H1 (cell line): ENCODE measurements at regions not wholly inside any gene's neighbourhood (a gene's known extent, or its start where the extent isn't known, plus 50 kb on each side); places are given as distances from the start of the nearest gene placed in this dataset.

Source experiments
- CTCF ChIA-PET: fragments of 300-600 bp; sonication (Branson Sonifier 250); formaldehyde crosslinking; loops from one replicate; lab custom pipeline; 2021; ENCODE audit not compliant: partially characterized antibody; lab: Charles Lee
- POLR2A ChIA-PET: fragments of 300-600 bp; sonication (Branson Sonifier 250); formaldehyde crosslinking; loops from one replicate; lab custom pipeline; 2021; ENCODE audit warnings: inconsistent platforms; ENCODE audit not compliant: partially characterized antibody; lab: Charles Lee
- DNase-seq, 2 experiments: peaks; one replicate each; pipeline versions ENCODE4 v3.0.0 to v3.0.0-alpha.2; 2010 to 2022; ENCODE audit warnings: low spot score in 2 of 2, low read depth in 1 of 2, mixed read lengths in 1 of 2
- FAIRE-seq: peaks from 2 replicates; lab custom pipeline; 2011; peaks lifted over from hg19 to GRCh38; lab: Jason Lieb, UNC
- H2AFZ ChIP-seq: 2 replicates; pipeline ENCODE4 v1.8.1; 2012; ENCODE audit warnings: low read length, inconsistent platforms
- H2AK5ac ChIP-seq: 2 replicates; pipeline ENCODE4 v1.6.1; 2013; ENCODE audit warnings: low read depth, low read length
- H2BK120ac ChIP-seq: replicated peaks from 2 replicates; pipeline ENCODE3; 2013; ENCODE audit warnings: low read depth, low read length, inconsistent platforms
- H2BK12ac ChIP-seq: 2 replicates; pipeline ENCODE4 v1.6.1; 2013; ENCODE audit warnings: low read depth, low read length
- H2BK15ac ChIP-seq: 2 replicates; pipeline ENCODE4 v1.6.1; 2013; ENCODE audit warnings: low read length
- H2BK20ac ChIP-seq: 2 replicates; pipeline ENCODE4 v1.6.1; 2013; ENCODE audit warnings: low read length
- H2BK5ac ChIP-seq: 2 replicates; pipeline ENCODE4 v1.6.1; 2013; ENCODE audit warnings: low read depth, low read length
- H3K14ac ChIP-seq: 2 replicates; pipeline ENCODE4 v1.6.1; 2013; ENCODE audit warnings: inconsistent platforms; ENCODE audit not compliant: insufficient read length
- H3K18ac ChIP-seq: 2 replicates; pipeline ENCODE4 v1.6.1; 2013; ENCODE audit warnings: low read length; ENCODE audit errors: extremely low read depth
- H3K23ac ChIP-seq: 2 replicates; pipeline ENCODE4 v1.6.1; 2013; ENCODE audit warnings: inconsistent platforms; ENCODE audit not compliant: insufficient read length
- H3K23me2 ChIP-seq: 2 replicates; pipeline ENCODE4 v1.6.1; 2013; ENCODE audit warnings: low read depth, low read length
- H3K27ac ChIP-seq: 2 replicates; pipeline ENCODE4 v1.6.1; 2011; ENCODE audit warnings: low read depth, low read length, inconsistent platforms
- H3K27me3 ChIP-seq, 4 experiments: replicated peaks in 1 of 4; 1 replicate in 1 of 4; 2 replicates in 3 of 4; pipeline versions ENCODE4 v1.6.1 to v1.8.1; 2011 to 2013; ENCODE audit warnings: low read length in 3 of 4, mild to moderate bottlenecking in 3 of 4, inconsistent platforms in 2 of 4, mixed read lengths in 2 of 4, moderate library complexity in 1 of 4; ENCODE audit not compliant: control insufficient read depth in 3 of 4, insufficient read depth in 3 of 4; ENCODE audit errors: extremely low read depth in 1 of 4
- H3K36me3 ChIP-seq, 4 experiments: 2 replicates each; pipeline versions ENCODE4 v1.6.1 to v1.8.1; 2011 to 2013; ENCODE audit warnings: mild to moderate bottlenecking in 4 of 4, low read length in 3 of 4, moderate library complexity in 2 of 4, control low read depth in 1 of 4, inconsistent platforms in 1 of 4; ENCODE audit not compliant: insufficient read depth in 4 of 4, control insufficient read depth in 2 of 4
- H3K4ac ChIP-seq: replicated peaks from 2 replicates; pipeline ENCODE3; 2013; ENCODE audit warnings: low read length, low read depth, mixed read lengths, inconsistent platforms; ENCODE audit not compliant: insufficient read length
- H3K4me1 ChIP-seq, 4 experiments: replicated peaks in 1 of 4; 1 replicate in 1 of 4; 2 replicates in 3 of 4; pipeline versions ENCODE4 v1.6.1 to v1.8.1; 2011 to 2013; ENCODE audit warnings: low read length in 3 of 4, inconsistent platforms in 2 of 4, mixed read lengths in 1 of 4; ENCODE audit not compliant: insufficient read depth in 4 of 4, control insufficient read depth in 3 of 4
- H3K4me2 ChIP-seq, 2 experiments: 2 replicates each; pipeline versions ENCODE4 v1.6.1 to v1.8.1; 2011 to 2013; ENCODE audit warnings: low read depth in 2 of 2, low read length in 2 of 2, control low read depth in 1 of 2, inconsistent platforms in 1 of 2, mild to moderate bottlenecking in 1 of 2; ENCODE audit not compliant: insufficient read depth in 1 of 2
- H3K4me3 ChIP-seq, 4 experiments: fragments of 200-600, 300-600 bp in 1 of 4; sonication (generic), shearing (Covaris generic), sonication (Bioruptor Twin) in 1 of 4; 2 replicates each; pipeline versions ENCODE4 v1.5.1 to v1.8.1; 2011 to 2016; ENCODE audit warnings: low read length in 4 of 4, low read depth in 3 of 4, control low read depth in 2 of 4, inconsistent platforms in 2 of 4, mild to moderate bottlenecking in 2 of 4, mixed read lengths in 1 of 4, moderate library complexity in 1 of 4; ENCODE audit not compliant: insufficient read depth in 2 of 4; ENCODE audit errors: extremely low read depth in 1 of 4
- H3K56ac ChIP-seq: replicated peaks from 2 replicates; pipeline ENCODE3; 2013; ENCODE audit warnings: low read depth, mild to moderate bottlenecking, mixed read lengths, low read length, inconsistent platforms; ENCODE audit not compliant: insufficient read length
- H3K79me1 ChIP-seq: 2 replicates; pipeline ENCODE4 v1.6.1; 2013; ENCODE audit warnings: low read depth, low read length, control low read depth
- H3K79me2 ChIP-seq, 2 experiments: 2 replicates each; pipeline versions ENCODE4 v1.6.1 to v1.8.1; 2012 to 2013; ENCODE audit warnings: low read length in 2 of 2, mild to moderate bottlenecking in 2 of 2, inconsistent platforms in 1 of 2; ENCODE audit not compliant: insufficient read depth in 2 of 2, control insufficient read depth in 1 of 2
- H3K9ac ChIP-seq, 4 experiments: replicated peaks in 1 of 4; 1 replicate in 1 of 4; 2 replicates in 3 of 4; pipeline versions ENCODE4 v1.6.1 to v1.8.1; 2011 to 2013; ENCODE audit warnings: low read depth in 3 of 4, low read length in 3 of 4, control low read depth in 2 of 4, mild to moderate bottlenecking in 2 of 4, moderate library complexity in 2 of 4, inconsistent platforms in 1 of 4; ENCODE audit errors: extremely low read depth in 1 of 4
- H3K9me3 ChIP-seq, 2 experiments: 2 replicates each; pipeline versions ENCODE4 v1.6.1 to v1.8.1; 2012 to 2013; ENCODE audit warnings: mild to moderate bottlenecking in 2 of 2, moderate library complexity in 2 of 2, control low read depth in 1 of 2, inconsistent platforms in 1 of 2, low read depth in 1 of 2, low read length in 1 of 2, mixed read lengths in 1 of 2; ENCODE audit not compliant: insufficient read depth in 2 of 2
- H4K20me1 ChIP-seq, 2 experiments: replicated peaks in 1 of 2; 2 replicates each; pipeline versions ENCODE3 to v1.8.1; 2011 to 2013; ENCODE audit warnings: inconsistent platforms in 2 of 2, low read length in 2 of 2, mild to moderate bottlenecking in 1 of 2; ENCODE audit not compliant: insufficient read depth in 2 of 2, control insufficient read depth in 1 of 2
- H4K5ac ChIP-seq: 2 replicates; pipeline ENCODE4 v1.6.1; 2013; ENCODE audit warnings: low read length, low read depth, mixed read lengths, inconsistent platforms; ENCODE audit not compliant: insufficient read length
- H4K8ac ChIP-seq: 2 replicates; pipeline ENCODE4 v1.8.0; 2013; ENCODE audit warnings: mild to moderate bottlenecking, moderate library complexity, low read length, inconsistent platforms; ENCODE audit not compliant: insufficient read depth; ENCODE audit errors: extremely low read depth
- H4K91ac ChIP-seq: replicated peaks from 2 replicates; pipeline ENCODE3; 2013; ENCODE audit warnings: low read length, mixed read lengths, inconsistent platforms; ENCODE audit not compliant: insufficient read length
- CBX8 ChIP-seq: fragments of 300-800, 300-1000 bp; sonication (generic); IDR thresholded peaks from 2 replicates; pipeline ENCODE4 v1.7.1; 2016; ENCODE audit warnings: low read depth, low read length, borderline replicate concordance
- CHD1 ChIP-seq: IDR thresholded peaks from 2 replicates; pipeline ENCODE4 v1.6.1; 2012; ENCODE audit warnings: low read depth, low read length, improper control_type of control experiment
- CHD2 ChIP-seq: IDR thresholded peaks from 2 replicates; pipeline ENCODE4 v1.6.1; 2012; ENCODE audit warnings: low read length, improper control_type of control experiment
- CTBP2 ChIP-seq: IDR thresholded peaks from 2 replicates; pipeline ENCODE4 v1.7.0; 2011; ENCODE audit warnings: borderline replicate concordance, mild to moderate bottlenecking, moderate library complexity, mixed read lengths, low read length; ENCODE audit not compliant: insufficient read depth, insufficient read length
- GABPA ChIP-seq: IDR thresholded peaks from 2 replicates; pipeline ENCODE4 v1.6.1; 2011; ENCODE audit warnings: mild to moderate bottlenecking, low read length, moderate library complexity, borderline replicate concordance; ENCODE audit not compliant: insufficient read depth
- JUN ChIP-seq: IDR thresholded peaks from 2 replicates; pipeline ENCODE4 v1.6.1; 2011; ENCODE audit warnings: low read depth, mild to moderate bottlenecking, improper control_type of control experiment, low read length
- NRF1 ChIP-seq: IDR thresholded peaks from 2 replicates; pipeline ENCODE4 v1.6.1; 2011; ENCODE audit warnings: mild to moderate bottlenecking, low read depth, low read length, improper control_type of control experiment
- POLR2A ChIP-seq, 2 experiments: IDR thresholded peaks; 1 replicate in 1 of 2; 2 replicates in 1 of 2; pipeline ENCODE4 v1.6.1; 2011; ENCODE audit warnings: low read depth in 2 of 2, low read length in 2 of 2, mild to moderate bottlenecking in 2 of 2; ENCODE audit errors: control extremely low read depth in 1 of 2
- TAF1 ChIP-seq: IDR thresholded peaks from 2 replicates; pipeline ENCODE4 v1.6.1; 2011; ENCODE audit warnings: mild to moderate bottlenecking, low read depth, low read length
- YY1 ChIP-seq: IDR thresholded peaks from 2 replicates; pipeline ENCODE4 v1.6.1; 2011; ENCODE audit warnings: low read depth, mild to moderate bottlenecking, low read length
- WGBS, 2 experiments: shearing (Covaris generic) in 1 of 2; methylation state at CpG; one replicate each; pipeline versions ENCODE4 v1.1.6 to v1.1.7; 2013 to 2015; ENCODE audit warnings: low lambda C conversion rate in 2 of 2, mixed read lengths in 2 of 2, inconsistent platforms in 1 of 2, low coverage in 1 of 2, missing lambda C conversion rate in 1 of 2; ENCODE audit not compliant: insufficient replicate concordance in 2 of 2, insufficient coverage in 1 of 2, insufficient read length in 1 of 2; ENCODE audit errors: extremely low coverage in 1 of 2, missing lambda C conversion rate in 1 of 2; 5-methylcytosine and 5-hydroxymethylcytosine counted together

DNA sequence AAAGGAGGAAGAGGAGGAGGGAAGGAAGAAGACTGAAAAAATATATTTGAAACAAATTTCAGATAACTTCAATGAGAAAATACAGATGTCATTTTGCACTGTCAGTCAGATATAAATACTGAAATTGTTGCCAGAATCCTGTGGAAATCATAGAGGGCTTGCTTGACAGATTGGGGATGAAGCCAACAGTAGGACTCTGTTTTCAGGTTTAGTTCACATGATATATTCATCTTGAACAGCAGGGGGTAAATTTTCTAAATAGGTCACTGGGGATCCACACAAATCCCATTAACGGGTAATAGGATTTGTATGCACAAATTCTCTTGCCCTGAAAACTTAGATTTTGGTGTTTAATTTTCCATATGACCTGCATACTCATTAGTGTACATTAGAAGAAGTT is 103.3 kb upstream of the PCDH18 start:
- Histone ChIP-seq H4K91ac (no peak overlapping the region), H4K20me1 (peaks cover 0 to 2% of the 10 kb centered on the region in 2 experiments), H4K5ac (no peak overlapping the region), H3K79me2 (no peaks in the 10 kb centered on the region), H2BK120ac (no peak overlapping the region), H3K23ac (no peak overlapping the region), H2BK5ac (no peak overlapping the region), H2AFZ (no peak overlapping the region), H3K56ac (no peak overlapping the region), H3K23me2 (no peaks in the 10 kb centered on the region), H3K79me1 (no peaks in the 10 kb centered on the region), H3K18ac (no peak overlapping the region), H4K8ac (no peak overlapping the region), H2BK20ac (no peak overlapping the region), H2AK5ac (no peak overlapping the region), H3K27ac (no peak overlapping the region), H3K4me1 (no peaks in the 10 kb centered on the region; a peak in 1 of 7 replicates), H3K4me3 (no peak overlapping the region), H3K9ac (no peak overlapping the region), H3K14ac (no peak overlapping the region), H2BK12ac (no peak overlapping the region), H3K36me3 (no peaks in the 10 kb centered on the region), H3K4ac (no peak overlapping the region), H2BK15ac (no peak overlapping the region), H3K4me2 (no peak overlapping the region), H3K27me3 (no peaks in the 10 kb centered on the region), H3K9me3 (peaks cover 0 to 2% of the 10 kb centered on the region in 2 experiments; a peak in 1 of 4 replicates)
- FAIRE-seq = no peak
- ChIA-PET POLR2A (no interaction called here), CTCF (interaction anchor here (0.5 kb wide), 1 partner anchor 46 kb away, joined by 3 read pairs; no protein-coding TSS in a partner anchor)
- TF ChIP-seq YY1 (no peak), CHD1 (no peak), CHD2 (no peak), TAF1 (no peak), POLR2A (IDR thresholded peaks at IDR 0.05; ENCODE audit: control extremely low read depth in 1 of 2, low read depth in 2 of 2, low read length in 2 of 2) (no peak), JUN (no peak), CTBP2 (no peak), CBX8 (no peak), GABPA (no peak), NRF1 (no peak)
- WGBS, 2 experiments = 76% methylated on average over 1 of the region's 1 CpG; no CpG with 5 or more reads in 1 of the 2 experiments
- no peak for DNase-seq
